NCI-H1694 (cell line): ENCODE measurements at regions not wholly inside any gene's neighbourhood (a gene's known extent, or its start where the extent isn't known, plus 50 kb on each side); places are given as distances from the start of the nearest gene placed in this dataset.
A peak's percentile ranks its signal among the peaks of the same experiment; 100 is the strongest.

Experiments
- DNase-seq: peaks from one replicate; lab custom pipeline; 2025; lab: John Stamatoyannopoulos, UW

GRCh38 chr12:76611533-76611932 is 52.0 kb upstream of the OSBPL8 start:
- DNase-seq, result no peak

DNA sequence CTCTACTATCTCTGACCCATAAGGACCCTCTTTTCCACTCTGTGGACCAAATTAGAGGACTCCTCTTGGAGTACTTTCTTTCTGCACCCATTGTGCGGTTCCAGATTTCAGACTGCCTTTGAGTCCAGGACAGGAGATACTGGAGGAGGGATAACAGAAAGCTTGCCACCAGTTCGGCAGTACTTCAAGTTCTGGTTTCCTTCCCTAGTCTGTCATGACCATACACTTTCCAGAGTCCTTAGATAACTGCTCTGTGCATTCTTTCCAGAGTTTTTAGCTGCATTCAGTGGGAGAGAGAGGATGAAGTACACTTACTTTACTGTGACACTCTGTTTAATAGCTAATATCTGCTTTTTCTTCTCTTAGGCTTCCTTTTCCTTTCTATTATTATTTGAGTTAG is 54.8 kb upstream of the OSBPL8 start:
- DNase-seq, result no peak

GRCh38 chr12:76618031-76618430 is 58.5 kb upstream of the OSBPL8 start:
- DNase-seq, result no peak

DNA sequence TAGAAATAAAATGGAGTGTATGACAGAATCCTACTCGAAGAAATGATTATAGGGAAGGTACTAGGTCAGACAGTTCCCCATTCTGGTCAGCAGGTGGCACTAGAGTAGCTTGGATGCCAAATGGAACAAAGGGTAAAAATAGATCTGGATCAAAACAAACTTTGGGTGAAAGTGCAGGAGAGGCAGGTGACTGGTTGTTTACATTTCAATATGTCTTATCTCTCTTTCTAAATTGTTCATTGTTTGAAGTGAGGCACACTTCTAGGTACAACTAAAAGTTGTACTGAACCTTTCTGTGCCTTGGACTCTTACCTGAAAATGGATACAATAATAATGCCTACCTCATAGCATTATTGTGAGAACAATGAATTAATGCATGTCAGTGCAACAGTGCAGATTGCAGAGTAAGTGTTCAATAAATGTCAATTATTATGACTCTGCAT is 62.0 kb upstream of the OSBPL8 start:
- peak; percentile 33 for DNase-seq

- no peak for DNase-seq
These were observed 62.8 kb upstream of the OSBPL8 start for GRCh38 chr12:76622351-76622750.

DNA sequence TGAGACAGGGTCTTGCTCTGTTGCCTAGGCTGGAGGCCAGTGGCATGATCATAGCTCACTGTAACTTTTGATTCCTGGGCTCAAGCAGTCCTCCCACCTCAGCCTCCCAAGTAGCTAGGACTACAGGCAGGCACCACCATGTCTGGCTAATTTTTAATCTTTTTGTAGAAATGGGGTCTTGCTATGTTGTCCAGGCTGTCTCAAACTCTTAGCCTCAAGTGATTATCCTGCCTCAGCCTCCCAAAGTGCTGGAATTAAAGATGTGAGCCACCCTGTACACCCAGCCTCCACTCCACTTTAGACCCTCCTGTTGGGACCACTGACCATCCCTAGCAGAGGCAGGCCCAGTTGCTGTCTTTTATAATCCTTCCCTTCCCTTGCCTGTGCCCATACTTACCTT is 63.3 kb upstream of the OSBPL8 start:
- no peak for DNase-seq

DNA sequence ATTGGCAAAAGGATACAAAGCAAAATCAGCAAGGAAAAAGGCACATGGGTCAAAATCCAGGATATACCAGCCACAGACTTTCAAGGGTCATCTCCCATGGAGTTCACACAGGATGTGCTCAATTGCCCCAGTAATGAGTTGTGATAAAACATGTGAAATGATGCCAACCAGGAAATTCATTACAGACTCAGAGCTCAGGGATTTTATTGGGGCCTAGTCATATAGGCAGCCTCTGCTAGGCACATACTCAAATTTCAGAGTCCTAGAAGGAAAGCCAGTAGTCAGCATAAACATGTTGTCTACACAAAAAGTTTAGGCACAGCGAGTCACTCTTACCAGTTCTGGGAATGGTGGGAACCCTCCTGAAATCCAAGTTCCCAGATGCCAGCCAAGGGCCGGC is 64.4 kb upstream of the OSBPL8 start:
- DNase-seq, result no peak

- no peak for DNase-seq
These were observed 68.0 kb upstream of the OSBPL8 start for GRCh38 chr12:76627346-76628135.

DNA sequence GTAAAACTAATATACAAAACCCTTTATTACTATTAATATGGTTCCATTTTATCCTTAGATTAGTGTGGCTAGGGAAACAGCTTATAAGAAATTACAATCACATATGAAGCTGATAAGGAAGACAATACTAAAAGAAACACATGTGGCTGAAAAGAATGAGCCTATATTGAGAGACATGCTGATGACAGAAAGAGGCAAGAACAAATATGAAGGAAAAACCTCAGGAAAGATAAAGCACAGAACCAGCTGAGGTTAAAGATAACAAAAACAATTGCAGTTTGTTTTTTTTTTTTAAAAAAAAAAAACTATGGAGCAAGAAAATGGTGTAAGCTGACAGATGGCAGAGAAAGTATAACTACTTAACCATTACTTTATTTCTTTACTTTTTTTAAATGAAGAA is 69.2 kb upstream of the OSBPL8 start:
- no peak for DNase-seq

DNA sequence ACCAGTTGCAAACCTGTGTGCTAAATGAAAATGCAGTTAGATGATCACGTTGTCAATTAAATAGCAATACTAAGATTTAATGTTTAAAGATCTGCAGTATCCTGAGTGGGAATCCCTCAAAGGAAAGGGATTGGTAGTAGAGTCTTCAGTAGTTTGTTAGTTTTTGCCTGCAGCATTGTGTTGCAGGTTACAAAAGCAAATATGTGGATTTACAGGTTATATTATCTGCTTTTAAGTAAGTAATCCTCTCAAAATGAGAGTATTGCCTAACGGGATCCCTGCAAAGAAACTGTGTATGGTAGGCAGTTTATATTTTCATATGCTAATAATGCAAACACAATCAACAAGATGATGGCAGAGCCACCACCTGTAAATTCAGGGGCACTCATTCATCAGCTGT is 72.2 kb upstream of the OSBPL8 start:
- DNase-seq, result no peak

DNA sequence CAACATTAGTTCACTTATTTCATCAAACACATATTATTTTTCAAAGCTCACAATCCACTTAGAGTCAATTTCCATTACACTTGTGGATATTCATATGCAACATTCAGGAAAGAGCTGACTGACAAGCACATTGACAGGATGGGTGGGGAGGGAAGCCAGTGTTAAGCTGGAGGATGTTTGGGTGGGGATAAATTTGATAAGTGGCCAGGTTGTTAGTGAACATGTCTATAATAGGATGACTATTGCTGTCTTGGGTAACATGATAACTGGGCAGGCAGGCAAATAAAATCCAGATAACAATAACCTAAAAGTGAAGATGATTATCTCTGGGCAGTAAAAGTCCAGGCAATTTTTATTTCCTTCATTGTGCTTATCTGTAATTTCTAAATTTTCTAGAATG is 73.8 kb upstream of the OSBPL8 start:
- no peak for DNase-seq

GRCh38 chr12:76634133-76634532 is 74.6 kb upstream of the OSBPL8 start:
- no peak for DNase-seq

- no peak for DNase-seq
These were observed 76.6 kb upstream of the OSBPL8 start for GRCh38 chr12:76636121-76636692.

- DNase-seq, result no peak
These were observed 78.2 kb upstream of the OSBPL8 start for GRCh38 chr12:76637807-76638206.

DNA sequence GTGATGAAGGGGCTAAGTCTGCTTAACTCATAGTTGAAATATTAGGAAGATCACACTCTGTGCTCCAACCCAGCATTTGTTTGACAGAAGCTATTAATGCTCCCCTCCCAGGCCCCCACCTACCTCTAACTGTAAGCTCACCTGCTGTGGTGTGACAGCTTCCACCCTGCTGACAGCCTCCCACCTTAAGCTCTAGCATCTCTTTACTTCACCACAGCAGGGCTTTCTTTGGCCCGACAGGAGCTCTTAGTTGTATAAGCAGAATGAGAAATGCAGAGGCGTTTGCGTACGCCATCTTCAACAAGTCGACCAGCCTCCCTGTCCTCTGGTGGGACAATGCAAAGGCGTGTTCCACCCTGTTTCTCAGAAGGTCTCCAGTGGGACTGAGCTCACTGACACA is 80.1 kb upstream of the OSBPL8 start:
- DNase-seq, result no peak

GRCh38 chr12:76641073-76641472 is 81.5 kb upstream of the OSBPL8 start:
- DNase-seq, result no peak

DNA sequence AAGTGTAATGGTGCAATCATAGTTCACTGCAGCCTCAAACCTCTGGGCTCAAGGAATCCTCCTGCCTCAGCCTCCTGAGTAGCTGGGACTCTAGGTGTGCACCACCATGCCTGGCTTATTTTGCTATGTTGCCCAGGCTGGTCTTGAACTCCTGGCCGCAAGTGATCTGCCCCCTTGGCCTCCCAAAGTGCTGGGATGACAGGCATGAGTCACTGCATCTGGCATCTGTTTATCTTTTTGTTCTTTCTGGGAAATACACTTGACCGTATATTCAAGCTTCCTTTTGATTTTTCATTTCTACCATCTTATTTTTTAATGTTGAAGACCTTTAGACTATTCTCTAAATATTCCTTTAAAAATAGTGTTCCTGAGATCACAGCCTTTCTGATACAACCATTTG is 82.4 kb upstream of the OSBPL8 start:
- DNase-seq, result no peak

DNA sequence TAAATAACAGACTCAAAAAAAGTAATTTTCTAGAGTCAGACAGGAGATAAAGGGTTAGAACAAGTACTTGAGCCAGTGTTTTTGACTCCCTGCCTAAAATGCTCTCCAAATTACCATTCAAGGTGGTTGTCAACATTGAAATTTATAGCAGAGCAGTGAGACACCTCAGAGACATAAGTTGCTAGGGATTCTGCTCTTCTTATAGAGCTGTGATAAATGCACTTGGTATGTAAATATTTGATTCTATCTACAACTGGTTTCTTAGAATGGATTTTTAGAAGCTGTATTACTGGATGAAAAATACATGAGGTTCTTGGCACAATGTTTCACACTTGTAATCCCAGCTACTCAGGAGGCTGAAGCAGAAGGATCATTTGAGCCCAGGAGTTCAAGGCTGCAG is 83.9 kb upstream of the OSBPL8 start:
- DNase-seq, result no peak

DNA sequence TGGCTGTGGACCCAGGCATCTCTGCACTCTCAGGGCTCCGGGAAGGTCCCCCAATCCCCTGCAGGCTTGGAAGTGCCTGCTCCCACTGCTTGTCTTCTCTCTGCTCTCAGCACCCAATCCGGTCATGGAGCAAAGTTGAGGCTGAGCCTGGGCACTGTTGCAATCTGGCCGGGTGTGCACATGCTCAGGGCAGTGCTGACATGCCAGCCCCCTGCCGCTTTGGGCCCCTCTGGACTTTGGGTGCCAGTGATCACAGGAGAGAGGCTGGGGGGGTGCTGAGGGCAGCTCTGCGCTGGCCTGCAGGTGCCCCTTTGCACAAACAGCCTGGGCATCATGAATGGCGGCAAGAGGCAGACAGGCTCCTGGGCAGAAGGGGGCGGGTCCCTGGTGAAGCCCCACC is 85.4 kb upstream of the OSBPL8 start:
- no peak for DNase-seq

DNA sequence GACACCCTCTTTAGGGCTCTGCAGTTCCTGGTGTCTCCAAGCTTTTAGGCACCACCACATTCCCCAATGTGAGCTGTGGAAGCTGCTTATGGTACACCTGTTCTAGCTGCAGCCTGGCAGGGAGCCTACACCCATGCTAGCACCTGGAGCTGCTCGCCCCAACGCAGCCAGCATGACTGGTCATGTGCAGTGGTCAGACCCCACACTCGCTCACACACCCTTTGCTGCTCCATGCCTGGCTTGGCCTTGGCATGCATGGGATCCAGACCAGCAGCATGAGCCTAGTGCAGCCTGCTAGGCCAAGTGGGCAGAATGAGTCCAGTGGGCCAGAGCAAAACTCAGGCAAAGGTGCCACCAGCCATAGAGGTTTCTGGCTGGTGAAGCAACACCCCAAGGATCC is 86.4 kb upstream of the OSBPL8 start:
- DNase-seq, result no peak

DNA sequence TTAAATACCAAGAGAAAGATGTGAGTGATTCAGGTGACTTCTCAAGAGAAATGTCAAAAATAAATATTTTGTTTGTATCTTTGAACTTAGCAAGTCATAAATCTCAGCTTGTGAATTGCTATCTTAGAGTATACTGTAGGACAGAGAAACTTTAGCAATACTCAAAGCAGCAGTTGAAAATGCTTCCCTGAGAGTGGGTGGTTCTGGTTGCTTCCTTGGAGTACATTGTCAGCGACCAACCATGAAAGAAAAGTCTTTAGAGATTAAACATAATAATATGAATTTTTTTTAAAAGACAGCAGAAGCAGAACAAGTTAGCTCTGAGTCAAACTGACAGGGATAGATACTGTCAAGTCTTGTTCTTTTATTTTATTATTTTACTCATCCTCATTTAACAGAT is 86.8 kb upstream of the OSBPL8 start:
- DNase-seq, result no peak

GRCh38 chr12:76649099-76649498 is 89.5 kb upstream of the OSBPL8 start:
- no peak for DNase-seq

DNA sequence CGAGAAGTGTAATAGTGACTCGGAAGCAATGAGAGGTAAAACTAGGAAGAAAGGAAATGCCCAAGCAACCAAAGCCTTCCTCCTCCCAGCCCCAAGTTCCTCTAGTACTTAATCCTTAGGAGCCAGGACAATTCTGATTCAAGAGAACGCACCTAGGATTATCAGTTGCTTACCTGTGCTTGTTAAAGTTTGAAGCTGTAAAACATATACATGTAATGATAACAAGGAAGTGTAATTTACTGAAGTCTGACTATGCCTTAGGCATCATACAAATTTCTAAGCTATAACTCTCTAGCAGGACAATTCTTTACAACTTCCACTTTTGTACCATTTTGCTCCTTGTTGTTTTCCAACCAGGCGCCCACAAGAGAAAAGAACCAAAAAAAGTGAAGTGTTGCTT is 92.8 kb upstream of the OSBPL8 start:
- DNase-seq, result no peak

DNA sequence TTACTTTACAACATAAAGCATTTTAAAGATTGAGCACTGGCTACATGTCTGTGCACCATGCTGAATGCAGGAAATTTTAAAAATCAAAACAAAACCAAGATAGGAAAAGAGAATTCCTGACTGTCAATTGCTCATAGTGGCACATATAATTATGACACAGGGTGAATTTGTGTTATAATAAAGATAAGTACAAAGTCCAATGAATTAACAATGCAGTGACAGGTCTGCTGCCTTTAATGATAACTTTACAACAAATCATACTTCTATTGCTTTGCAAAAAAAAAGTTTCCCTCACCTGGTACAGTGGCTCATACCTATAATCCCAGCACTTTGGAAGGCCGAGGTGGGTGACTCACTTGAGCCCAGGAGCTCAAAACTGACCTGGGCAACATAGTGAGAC is 93.8 kb upstream of the OSBPL8 start:
- DNase-seq, result no peak
